MM.1S (cell line): ENCODE measurements at regions not wholly inside any gene's neighbourhood (a gene's known extent, or its start where the extent isn't known, plus 50 kb on each side); places are given as distances from the start of the nearest gene placed in this dataset.
"Not testable (repeated sequence)": the region's sequence is repeated elsewhere in the genome, so short reads cannot be mapped to it uniquely, and the experiment has no call there.

Experiments used
- CTCF ChIP-seq: fragments of 300-600 bp; sonication (generic); IDR thresholded peaks from 2 replicates; pipeline ENCODE4 v1.5.1; 2016; ENCODE audit warnings: antibody characterized with exemption, low read length, mixed read lengths
- EZH2 ChIP-seq: fragments of 300-600 bp; sonication (generic); optimal IDR thresholded peaks from 2 replicates; pipeline ENCODE3; 2017; ENCODE audit warnings: low read depth, mild to moderate bottlenecking, antibody characterized with exemption, low read length, mixed read lengths

DNA sequence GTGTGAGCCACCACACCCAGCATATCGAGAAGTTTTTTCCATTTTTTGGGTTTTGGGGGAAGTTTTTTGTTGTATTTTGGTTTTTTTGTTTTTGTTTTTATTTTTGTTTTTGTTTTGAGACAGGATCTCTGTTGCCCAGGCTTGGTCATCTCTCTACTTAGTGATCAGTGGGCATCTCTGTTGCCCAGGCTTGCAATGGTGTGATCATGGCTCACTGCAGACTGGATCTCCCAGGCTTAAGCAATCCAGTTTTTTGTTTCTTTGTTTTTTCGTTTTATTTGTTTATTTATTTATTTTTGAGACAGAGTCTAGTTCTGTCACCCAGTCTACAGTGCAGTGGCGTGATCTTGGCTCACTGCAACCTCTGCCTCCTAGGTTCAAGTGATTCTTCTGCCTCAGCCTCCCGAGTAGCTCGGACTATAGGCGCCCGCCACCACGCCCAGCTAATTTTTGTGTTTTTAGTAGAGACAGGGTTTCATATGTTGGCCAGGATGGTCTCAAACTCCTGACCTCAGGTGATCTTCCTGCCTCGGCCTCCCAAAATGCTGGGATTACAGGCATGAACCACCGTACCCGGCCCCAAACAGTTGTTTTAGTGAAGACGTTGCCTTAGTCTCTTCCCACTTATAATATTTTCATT lies 99.6 kb upstream of the CHD2 start:
- TF ChIP-seq CTCF, EZH2: not testable (repeated sequence)
